Thyroid gland (tissue), 4 donors: ENCODE measurements at regions not wholly inside any gene's neighbourhood (a gene's known extent, or its start where the extent isn't known, plus 50 kb on each side); places are given as distances from the start of the nearest gene placed in this dataset.
"Not testable (repeated sequence)": the region's sequence is repeated elsewhere in the genome, so short reads cannot be mapped to it uniquely, and the experiment has no call there.

ENCODE experiments used
- DNase-seq, 2 donors: peaks; one replicate each; pipeline ENCODE4 v3.0.0-alpha.2; 2019
- H3K27ac ChIP-seq, 3 donors: fragments of 200-600 bp; sonication (generic); 1 replicate in 2 of 3; 2 replicates in 1 of 3; pipeline ENCODE4 v1.5.1; 2016 to 2019; ENCODE audit warnings: mild to moderate bottlenecking in 1 of 3, moderate library complexity in 1 of 3
- H3K27me3 ChIP-seq: fragments of 200-600 bp; sonication (generic); one replicate; pipeline ENCODE4 v1.5.1; 2019
- H3K36me3 ChIP-seq, 2 donors: fragments of 200-600 bp; sonication (generic); one replicate each; pipeline ENCODE4 v1.5.1; 2016 to 2019
- H3K4me1 ChIP-seq, 2 donors: fragments of 200-600 bp; sonication (generic); one replicate each; pipeline ENCODE4 v1.5.1; 2017 to 2019
- H3K4me3 ChIP-seq, 3 donors: fragments of 200-600 bp; sonication (generic); replicated peaks in 1 of 3; 1 replicate in 2 of 3; 2 replicates in 1 of 3; pipeline ENCODE4 v1.5.1; 2016; ENCODE audit warnings: mild to moderate bottlenecking in 1 of 3
- H3K9me3 ChIP-seq: fragments of 200-600 bp; sonication (generic); one replicate; pipeline ENCODE4 v1.5.1; 2017
- CTCF ChIP-seq, 6 experiments: fragments of 200-600 bp in 3 of 6; fragments of 450-650 bp in 3 of 6; sonication (generic) in 3 of 6; IDR thresholded peaks; one replicate each; pipeline ENCODE4 v1.5.1; 2016 to 2019; ENCODE audit warnings: antibody characterized with exemption in 6 of 6, mild to moderate bottlenecking in 2 of 6, inconsistent platforms in 1 of 6, moderate library complexity in 1 of 6
- POLR2A ChIP-seq, 2 donors: fragments of 450-650 bp; IDR thresholded peaks; one replicate each; pipeline ENCODE4 v1.6.1; 2017; ENCODE audit warnings: antibody characterized with exemption in 2 of 2, mild to moderate bottlenecking in 2 of 2, moderate library complexity in 1 of 2
- WGBS, 2 donors: methylation state at CpG; one replicate each; pipeline ENCODE4 v1.1.5; 2017; 5-methylcytosine and 5-hydroxymethylcytosine counted together
- intact Hi-C: fragments of 100-400 bp; cut with DNase I; formaldehyde crosslinking; loops from one replicate; pipeline ENCODE4 v1.15.1; 2023

DNA sequence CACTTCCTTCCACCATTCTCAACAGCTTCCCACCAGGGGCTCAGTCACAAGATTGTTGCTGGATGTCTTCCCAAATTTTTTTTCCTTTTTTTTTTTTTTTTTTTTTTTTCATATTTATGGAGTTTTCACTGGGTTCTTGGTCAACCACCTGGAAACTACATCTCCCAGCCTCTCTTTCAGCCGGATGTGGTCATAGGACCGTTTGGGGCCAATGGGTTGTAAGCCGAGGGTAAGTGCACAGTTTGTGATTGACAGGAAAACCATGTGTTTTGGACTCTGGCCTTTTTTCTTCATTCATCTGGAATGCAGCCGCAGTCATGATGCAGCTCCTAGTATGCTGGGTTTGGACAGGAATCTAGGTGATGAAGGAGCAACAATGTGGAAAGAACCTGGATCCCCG lies 337.1 kb upstream of the FOXK1 start:
- H3K36me3 ChIP-seq = no peaks in the 10 kb centered on the region
- no peak overlapping the region for H3K27ac ChIP-seq
- 68 to 89% methylated on average over 5 of the region's 5 CpGs for WGBS, 2 donors
- no peak for DNase-seq
- TF ChIP-seq CTCF (IDR thresholded peaks at IDR 0.05) (no peak), POLR2A (IDR thresholded peaks at IDR 0.05) (no peak)
- H3K4me3 ChIP-seq = no peak overlapping the region
- no peaks in the 10 kb centered on the region for H3K9me3 ChIP-seq
- H3K4me1 ChIP-seq = no peaks in the 10 kb centered on the region
- no peaks in the 10 kb centered on the region for H3K27me3 ChIP-seq
- intact Hi-C loops = no loop called here

DNA sequence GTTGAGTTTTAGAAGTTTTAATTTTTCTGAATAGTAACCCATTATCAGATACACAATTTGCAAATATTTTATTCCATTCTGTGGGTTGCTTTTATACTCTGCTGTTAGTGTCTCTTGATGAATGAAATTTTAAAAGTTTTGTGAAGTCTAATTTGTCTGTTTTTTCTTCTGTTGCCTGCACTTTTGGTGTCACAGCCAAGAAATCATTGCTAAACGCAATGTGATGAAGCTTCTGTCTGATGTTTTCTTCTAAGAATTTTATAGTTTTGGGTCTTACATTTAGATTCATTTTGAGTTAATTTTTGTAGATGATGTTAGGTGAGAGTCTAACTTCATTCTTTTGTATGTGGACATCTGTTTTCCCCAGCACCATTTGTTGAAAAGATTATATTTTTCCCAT lies 330.0 kb upstream of the FOXK1 start:
- H3K9me3 ChIP-seq = no peaks in the 10 kb centered on the region
- intact Hi-C loops = loop anchor here (10.0 kb wide), 1 partner anchor 63 kb away; no protein-coding TSS in a partner anchor
- no peak for DNase-seq
- H3K27me3 ChIP-seq = no peaks in the 10 kb centered on the region
- H3K36me3 ChIP-seq = no peaks in the 10 kb centered on the region
- TF ChIP-seq POLR2A (IDR thresholded peaks at IDR 0.05) = no peak
- TF ChIP-seq CTCF (IDR thresholded peaks at IDR 0.05) = no peak
- H3K4me3 ChIP-seq = no peak overlapping the region
- no peak overlapping the region for H3K27ac ChIP-seq
- no peaks in the 10 kb centered on the region for H3K4me1 ChIP-seq
- WGBS, 2 donors = 93 to 95% methylated on average over 1 of the region's 1 CpG

- Histone ChIP-seq H3K36me3 (no peaks in the 10 kb centered on the region), H3K9me3 (no peaks in the 10 kb centered on the region), H3K4me1 (no peaks in the 10 kb centered on the region), H3K27me3 (no peaks in the 10 kb centered on the region), H3K27ac (no peak overlapping the region), H3K4me3 (no peak overlapping the region)
- no peak for TF ChIP-seq POLR2A (IDR thresholded peaks at IDR 0.05)
- WGBS, 2 donors = 71 to 78% methylated on average over 5 of the region's 5 CpGs
- intact Hi-C loops = no loop called here
- no peak for DNase-seq
Observed at GRCh38 chr7:4361774-4362173, 320.3 kb upstream of the FOXK1 start.

DNA sequence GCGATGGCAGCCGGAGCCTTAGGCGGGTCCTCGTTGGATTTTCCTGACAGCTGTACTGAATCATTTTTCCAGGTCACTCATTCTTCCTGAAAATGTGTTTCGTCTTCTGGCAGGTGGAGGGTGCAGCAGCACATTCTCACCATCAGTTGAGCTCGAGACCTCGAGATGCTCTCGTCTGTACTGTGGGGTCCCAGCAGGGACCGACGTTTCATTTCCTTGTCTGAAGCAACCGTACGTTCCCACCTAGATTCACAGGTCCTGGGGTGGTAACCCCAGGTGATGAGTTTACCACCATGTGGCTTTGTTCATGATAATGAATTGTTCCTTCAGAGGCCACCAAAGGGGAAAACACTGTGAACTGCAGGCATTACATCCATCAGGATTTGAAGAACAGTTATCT lies 298.5 kb upstream of the FOXK1 start:
- intact Hi-C loops = no loop called here
- Histone ChIP-seq H3K4me1 (no peaks in the 10 kb centered on the region), H3K4me3 (no peak overlapping the region), H3K27ac (no peak overlapping the region), H3K27me3 (no peaks in the 10 kb centered on the region), H3K36me3 (no peaks in the 10 kb centered on the region), H3K9me3 (no peaks in the 10 kb centered on the region)
- TF ChIP-seq CTCF (IDR thresholded peaks at IDR 0.05) (no peak), POLR2A (IDR thresholded peaks at IDR 0.05) (no peak)
- DNase-seq = no peak
- WGBS, 2 donors = 69 to 81% methylated on average over 12 of the region's 12 CpGs

DNA sequence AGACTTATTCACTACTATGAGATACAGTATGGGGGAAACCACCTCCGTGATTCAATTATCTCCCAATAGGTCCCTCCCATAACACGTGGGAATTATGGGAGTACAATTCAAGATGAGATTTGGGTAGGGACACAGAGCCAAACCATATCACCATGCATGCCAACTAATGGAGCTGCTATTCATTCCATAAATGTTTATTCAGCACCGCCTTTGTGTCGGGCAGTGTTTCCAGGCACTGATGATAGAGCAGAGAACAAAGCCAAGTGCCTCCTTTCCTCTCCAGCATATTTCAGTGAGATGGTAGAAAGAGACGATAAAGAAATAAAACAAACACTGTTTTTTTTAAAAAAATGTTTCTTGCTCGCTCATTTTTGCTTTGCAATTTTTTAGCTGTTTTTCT lies 295.9 kb upstream of the FOXK1 start:
- WGBS, 2 donors = 59 to 67% methylated on average over 6 of the region's 6 CpGs
- H3K27ac ChIP-seq = no peak overlapping the region
- H3K9me3 ChIP-seq = no peaks in the 10 kb centered on the region
- intact Hi-C loops = no loop called here
- no peak overlapping the region for H3K4me3 ChIP-seq
- no peaks in the 10 kb centered on the region for H3K36me3 ChIP-seq
- no peak for DNase-seq
- TF ChIP-seq POLR2A (IDR thresholded peaks at IDR 0.05) (no peak), CTCF (IDR thresholded peaks at IDR 0.05) (no peak)
- no peaks in the 10 kb centered on the region for H3K4me1 ChIP-seq
- H3K27me3 ChIP-seq = no peaks in the 10 kb centered on the region

DNA sequence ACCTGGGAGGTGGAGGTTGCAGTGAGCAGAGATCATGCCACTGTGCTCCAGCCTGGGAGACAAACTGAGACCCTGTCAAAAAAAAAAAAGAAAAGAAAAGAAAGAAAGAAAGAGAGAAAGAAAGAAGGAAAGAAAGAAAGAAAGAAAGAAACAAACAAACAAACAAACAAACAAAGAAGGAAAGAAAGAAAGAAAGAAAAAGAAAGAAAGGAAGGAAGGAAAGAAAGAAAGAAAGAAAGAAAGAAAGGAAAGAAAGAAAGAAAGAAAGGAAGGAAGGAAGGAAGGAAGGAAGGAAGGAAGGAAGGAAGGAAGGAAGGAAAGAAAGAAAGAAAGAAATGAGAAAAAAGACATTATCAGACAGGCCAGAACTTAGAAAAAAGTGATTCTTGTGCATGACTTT lies 291.0 kb upstream of the FOXK1 start:
- H3K4me3 ChIP-seq, H3K27me3 ChIP-seq, H3K4me1 ChIP-seq, intact Hi-C loops, H3K27ac ChIP-seq, H3K9me3 ChIP-seq, H3K36me3 ChIP-seq, DNase-seq: not testable (repeated sequence)
